H9 (cell line): ENCODE measurements at regions not wholly inside any gene's neighbourhood (a gene's known extent, or its start where the extent isn't known, plus 50 kb on each side); places are given as distances from the start of the nearest gene placed in this dataset.

Experiments used
- DNase-seq: peaks from one replicate; pipeline ENCODE4 v3.0.0-alpha.2; 2017
- H2AFZ ChIP-seq: one replicate; pipeline ENCODE4 v1.6.1; 2013; ENCODE audit warnings: mild to moderate bottlenecking, low read length, control low read depth, moderate library complexity
- H2AK5ac ChIP-seq: 2 replicates; pipeline ENCODE4 v1.6.1; 2013; ENCODE audit warnings: low read length, control low read depth, mixed read lengths; ENCODE audit not compliant: insufficient read length
- H2BK120ac ChIP-seq: one replicate; pipeline ENCODE4 v1.6.1; 2013; ENCODE audit warnings: low read depth, mild to moderate bottlenecking, low read length, control low read depth, inconsistent platforms; ENCODE audit not compliant: poor library complexity, severe bottlenecking
- H2BK12ac ChIP-seq: 2 replicates; pipeline ENCODE4 v1.6.1; 2013; ENCODE audit warnings: low read length, control low read depth, mixed read lengths, low read depth; ENCODE audit not compliant: insufficient read length
- H2BK15ac ChIP-seq: 2 replicates; pipeline ENCODE4 v1.6.1; 2013; ENCODE audit warnings: low read depth, low read length, control low read depth
- H2BK20ac ChIP-seq: one replicate; pipeline ENCODE4 v1.6.1; 2013; ENCODE audit warnings: low read depth, mild to moderate bottlenecking, low read length, control low read depth, inconsistent platforms; ENCODE audit not compliant: poor library complexity, severe bottlenecking
- H2BK5ac ChIP-seq: 2 replicates; pipeline ENCODE4 v1.6.1; 2013; ENCODE audit warnings: low read length, control low read depth, mixed read lengths; ENCODE audit not compliant: insufficient read length
- H3K14ac ChIP-seq: 2 replicates; pipeline ENCODE4 v1.6.1; 2013; ENCODE audit warnings: low read length, control low read depth; ENCODE audit not compliant: insufficient read depth
- H3K18ac ChIP-seq: 2 replicates; pipeline ENCODE4 v1.6.1; 2013; ENCODE audit warnings: low read depth, mild to moderate bottlenecking, mixed read lengths, low read length, control low read depth; ENCODE audit not compliant: insufficient read length
- H3K23ac ChIP-seq: 2 replicates; pipeline ENCODE4 v1.6.1; 2013; ENCODE audit warnings: low read length, control low read depth, mixed read lengths, low read depth; ENCODE audit not compliant: insufficient read length
- H3K23me2 ChIP-seq: 2 replicates; pipeline ENCODE4 v1.6.1; 2013; ENCODE audit warnings: low read depth, mild to moderate bottlenecking, mixed read lengths, low read length, control low read depth; ENCODE audit not compliant: insufficient read length, poor library complexity, severe bottlenecking
- H3K27ac ChIP-seq: 2 replicates; pipeline ENCODE4 v1.5.1; 2013; ENCODE audit warnings: low read length, control low read depth, mixed read lengths, low read depth; ENCODE audit not compliant: insufficient read length
- H3K27me3 ChIP-seq: 2 replicates; pipeline ENCODE4 v1.6.1; 2013; ENCODE audit warnings: low read length, control low read depth, inconsistent platforms; ENCODE audit not compliant: insufficient read depth
- H3K4ac ChIP-seq: 2 replicates; pipeline ENCODE4 v1.6.1; 2013; ENCODE audit warnings: low read depth, mild to moderate bottlenecking, control low read depth, inconsistent platforms, low read length, moderate library complexity
- H3K4me1 ChIP-seq: 2 replicates; pipeline ENCODE4 v1.6.1; 2013; ENCODE audit warnings: low read length, control low read depth, inconsistent platforms; ENCODE audit not compliant: insufficient read depth
- H3K4me2 ChIP-seq: 2 replicates; pipeline ENCODE4 v1.6.1; 2013; ENCODE audit warnings: low read length, control low read depth, mixed read lengths; ENCODE audit not compliant: insufficient read length, insufficient read depth
- H3K56ac ChIP-seq: 2 replicates; pipeline ENCODE4 v1.6.1; 2013; ENCODE audit warnings: low read depth, mild to moderate bottlenecking, mixed read lengths, low read length, control low read depth; ENCODE audit not compliant: insufficient read length
- H3K79me1 ChIP-seq: 2 replicates; pipeline ENCODE4 v1.6.1; 2013; ENCODE audit warnings: low read depth, mild to moderate bottlenecking, moderate library complexity, low read length, control low read depth, inconsistent platforms; ENCODE audit not compliant: insufficient read depth, poor library complexity, severe bottlenecking
- H3K79me2 ChIP-seq: 2 replicates; pipeline ENCODE4 v1.6.1; 2013; ENCODE audit warnings: low read length, control low read depth, inconsistent platforms; ENCODE audit not compliant: insufficient read depth
- H3K9ac ChIP-seq: 2 replicates; pipeline ENCODE4 v1.6.1; 2013; ENCODE audit warnings: low read length, control low read depth, mixed read lengths; ENCODE audit not compliant: insufficient read length; ENCODE audit errors: extremely low read depth
- H3K9me3 ChIP-seq: one replicate; pipeline ENCODE4 v1.6.1; 2013; ENCODE audit warnings: low read depth, low read length, inconsistent platforms; ENCODE audit not compliant: control insufficient read depth
- H3T11ph ChIP-seq: one replicate; pipeline ENCODE4 v1.6.1; 2013; ENCODE audit warnings: mild to moderate bottlenecking, low read length, control low read depth, inconsistent platforms
- H4K20me1 ChIP-seq: one replicate; pipeline ENCODE4 v1.6.1; 2013; ENCODE audit not compliant: control insufficient read depth, insufficient read length, insufficient read depth
- H4K5ac ChIP-seq: 2 replicates; pipeline ENCODE4 v1.6.1; 2013; ENCODE audit warnings: low read depth, mild to moderate bottlenecking, mixed read lengths, low read length, control low read depth; ENCODE audit not compliant: insufficient read length
- H4K8ac ChIP-seq: replicated peaks from 2 replicates; pipeline ENCODE4 v1.6.1; 2013; ENCODE audit warnings: low read length, control low read depth, mixed read lengths, low read depth; ENCODE audit not compliant: insufficient read length
- H4K91ac ChIP-seq: 2 replicates; pipeline ENCODE4 v1.6.1; 2013; ENCODE audit warnings: low read depth, mild to moderate bottlenecking, moderate library complexity, mixed read lengths, low read length, control low read depth; ENCODE audit not compliant: insufficient read length
- H3K27ac Mint-ChIP-seq, 3 experiments: 2 replicates in 2 of 3; 3 replicates in 1 of 3; pipeline ENCODE4 v1.8.0; 2020 to 2021; ENCODE audit warnings: mixed read lengths in 3 of 3, mild to moderate bottlenecking in 1 of 3, moderate library complexity in 1 of 3
- H3K27me3 Mint-ChIP-seq: 2 replicates; pipeline ENCODE4 v1.8.0; 2021; ENCODE audit warnings: low read depth, mild to moderate bottlenecking, moderate library complexity, mixed read lengths
- H3K36me3 Mint-ChIP-seq, 3 experiments: 2 replicates in 2 of 3; 3 replicates in 1 of 3; pipeline ENCODE4 v1.8.0; 2020 to 2021; ENCODE audit warnings: low read depth in 3 of 3, mixed read lengths in 3 of 3; ENCODE audit not compliant: insufficient read depth in 1 of 3
- H3K4me1 Mint-ChIP-seq, 2 experiments: 2 replicates each; pipeline ENCODE4 v1.8.0; 2020; ENCODE audit warnings: mixed read lengths in 2 of 2
- H3K4me3 Mint-ChIP-seq, 2 experiments: 2 replicates in 1 of 2; 3 replicates in 1 of 2; pipeline ENCODE4 v1.8.0; 2020 to 2021; ENCODE audit warnings: mild to moderate bottlenecking in 2 of 2, mixed read lengths in 2 of 2, moderate library complexity in 1 of 2
- H3K9me3 Mint-ChIP-seq, 2 experiments: 2 replicates in 1 of 2; 3 replicates in 1 of 2; pipeline ENCODE4 v1.8.0; 2020; ENCODE audit warnings: mild to moderate bottlenecking in 2 of 2, mixed read lengths in 2 of 2, moderate library complexity in 1 of 2
- TF ChIP-seq, protein P1 (sequence below): fragments of 200-600 bp; sonication (generic); conservative IDR thresholded peaks from 3 replicates; pipeline ENCODE4 v1.8.0; 2021; ENCODE audit warnings: antibody characterized with exemption, mild to moderate bottlenecking

GRCh38 chr17:68775318-68775717 lies 174.2 kb upstream of the FAM20A start:
- H2BK120ac ChIP-seq: no peak overlapping the region
- Mint-ChIP-seq H3K27me3 (peaks cover 6% of the 10 kb centered on the region; the same call in 1 of the 2 replicates), H3K36me3 (peaks cover 0 to 7% (median 0%) of the 10 kb centered on the region in 3 experiments; a peak in 1 of 7 replicates), H3K4me1 (peaks cover 19 to 20% of the 10 kb centered on the region in 2 experiments), H3K27ac (no peak overlapping the region), H3K9me3 (peaks cover 0 to 5% of the 10 kb centered on the region in 2 experiments; a peak in 2 of 5 replicates), H3K4me3 (no peak overlapping the region)
- H2BK5ac ChIP-seq: no peak overlapping the region
- H2AFZ ChIP-seq: no peak overlapping the region
- no peaks in the 10 kb centered on the region for H3K9me3 ChIP-seq
- H3T11ph ChIP-seq: no peak overlapping the region
- H3K79me1 ChIP-seq: no peaks in the 10 kb centered on the region
- no peak for DNase-seq
- no peak overlapping the region for H2BK12ac ChIP-seq
- H4K20me1 ChIP-seq: no peaks in the 10 kb centered on the region
- H3K9ac ChIP-seq: no peak overlapping the region
- no peak overlapping the region for H4K8ac ChIP-seq
- no peak overlapping the region for H3K18ac ChIP-seq
- no peak overlapping the region for H3K27ac ChIP-seq
- H3K14ac ChIP-seq: no peak overlapping the region
- H4K91ac ChIP-seq: no peak overlapping the region
- no peak overlapping the region for H3K23ac ChIP-seq
- H3K56ac ChIP-seq: no peak overlapping the region
- no peak overlapping the region for H2AK5ac ChIP-seq
- H3K4ac ChIP-seq: no peak overlapping the region
- H4K5ac ChIP-seq: no peak overlapping the region
- H2BK20ac ChIP-seq: no peak overlapping the region
- no peak overlapping the region for H3K4me2 ChIP-seq
- H3K27me3 ChIP-seq: no peaks in the 10 kb centered on the region
- H3K23me2 ChIP-seq: no peaks in the 10 kb centered on the region
- H3K4me1 ChIP-seq: no peaks in the 10 kb centered on the region
- TF ChIP-seq, protein P1, sequence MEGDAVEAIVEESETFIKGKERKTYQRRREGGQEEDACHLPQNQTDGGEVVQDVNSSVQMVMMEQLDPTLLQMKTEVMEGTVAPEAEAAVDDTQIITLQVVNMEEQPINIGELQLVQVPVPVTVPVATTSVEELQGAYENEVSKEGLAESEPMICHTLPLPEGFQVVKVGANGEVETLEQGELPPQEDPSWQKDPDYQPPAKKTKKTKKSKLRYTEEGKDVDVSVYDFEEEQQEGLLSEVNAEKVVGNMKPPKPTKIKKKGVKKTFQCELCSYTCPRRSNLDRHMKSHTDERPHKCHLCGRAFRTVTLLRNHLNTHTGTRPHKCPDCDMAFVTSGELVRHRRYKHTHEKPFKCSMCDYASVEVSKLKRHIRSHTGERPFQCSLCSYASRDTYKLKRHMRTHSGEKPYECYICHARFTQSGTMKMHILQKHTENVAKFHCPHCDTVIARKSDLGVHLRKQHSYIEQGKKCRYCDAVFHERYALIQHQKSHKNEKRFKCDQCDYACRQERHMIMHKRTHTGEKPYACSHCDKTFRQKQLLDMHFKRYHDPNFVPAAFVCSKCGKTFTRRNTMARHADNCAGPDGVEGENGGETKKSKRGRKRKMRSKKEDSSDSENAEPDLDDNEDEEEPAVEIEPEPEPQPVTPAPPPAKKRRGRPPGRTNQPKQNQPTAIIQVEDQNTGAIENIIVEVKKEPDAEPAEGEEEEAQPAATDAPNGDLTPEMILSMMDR: no peak
- no peaks in the 10 kb centered on the region for H3K79me2 ChIP-seq
- H2BK15ac ChIP-seq: no peak overlapping the region
